HG03565 (cell line): ENCODE measurements at regions not wholly inside any gene's neighbourhood (a gene's known extent, or its start where the extent isn't known, plus 50 kb on each side); places are given as distances from the start of the nearest gene placed in this dataset.
A peak's percentile ranks its signal among the peaks of the same experiment; 100 is the strongest.

ENCODE experiments used
- ATAC-seq: cut with Tn5 transposase; IDR thresholded peaks from one replicate; pipeline ENCODE4 v1.9.1; 2021; ENCODE audit warnings: mild to moderate bottlenecking, moderate library complexity; ENCODE audit not compliant: unreplicated experiment

- ATAC-seq = no peak
Observed at GRCh38 chr21:24935991-24936390, 671.3 kb downstream of the MRPL39 start.

DNA sequence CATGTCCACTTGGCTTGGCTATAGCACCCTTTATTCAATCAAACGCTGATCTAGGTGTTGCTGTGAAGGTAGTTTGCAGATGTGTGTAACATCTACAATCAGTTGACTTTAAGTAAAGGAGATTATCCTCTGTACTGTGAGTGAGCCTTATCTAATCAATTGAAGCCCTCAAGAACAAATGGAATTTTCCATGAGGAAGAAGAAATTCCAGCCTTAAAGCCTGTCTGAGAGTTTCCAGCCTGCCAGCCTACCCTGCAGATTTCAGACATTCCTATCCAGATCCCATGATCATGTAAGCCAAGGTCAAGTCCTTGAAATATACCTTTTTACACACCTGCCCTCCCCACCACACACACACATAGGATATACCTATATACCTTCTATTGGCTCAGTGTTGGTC lies 696.7 kb downstream of the MRPL39 start:
- no peak for ATAC-seq

GRCh38 chr21:24903994-24904635 lies 703.2 kb downstream of the MRPL39 start:
- no peak for ATAC-seq

DNA sequence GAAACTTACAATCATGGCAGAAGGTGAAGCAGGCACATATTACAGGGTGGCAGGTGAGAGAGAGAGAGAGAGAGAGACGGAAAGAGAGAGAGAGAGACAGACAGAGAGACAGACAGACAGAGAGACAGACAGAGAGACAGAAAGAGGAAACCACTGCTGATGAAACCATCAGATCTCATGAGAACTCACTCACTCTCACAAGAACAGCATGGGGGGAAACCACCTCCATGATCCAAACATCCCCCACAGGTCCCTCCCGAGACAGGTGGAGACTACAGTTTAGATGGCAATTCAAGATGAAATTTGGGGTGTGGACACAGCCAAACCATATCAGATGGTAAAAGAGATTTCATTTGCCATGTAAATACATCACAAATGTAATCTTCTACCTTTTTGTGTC lies 708.1 kb downstream of the MRPL39 start:
- no peak for ATAC-seq

- no peak for ATAC-seq
Observed at GRCh38 chr21:24897883-24898282, 709.4 kb downstream of the MRPL39 start.

DNA sequence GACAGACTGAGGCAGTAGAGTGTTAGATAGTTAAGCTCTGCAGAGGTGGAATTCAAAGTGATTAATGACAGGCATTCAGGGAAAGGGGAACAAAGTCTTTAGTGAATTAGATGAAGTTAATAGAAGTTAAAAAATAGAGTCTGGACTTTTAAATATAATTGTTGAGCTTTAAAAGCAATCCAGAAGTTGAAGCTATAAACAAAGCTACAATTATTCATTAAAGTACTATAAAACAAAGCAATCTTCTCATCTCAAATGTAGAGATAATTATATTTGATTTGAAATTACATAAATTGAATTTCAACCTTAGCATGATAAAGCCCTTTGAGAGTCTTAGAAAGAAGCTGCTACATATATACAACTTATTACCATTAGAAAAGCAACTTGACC lies 710.6 kb downstream of the MRPL39 start:
- no peak for ATAC-seq

- ATAC-seq = peak; percentile 65
Observed at GRCh38 chr21:24895885-24896734, 711.2 kb downstream of the MRPL39 start.

DNA sequence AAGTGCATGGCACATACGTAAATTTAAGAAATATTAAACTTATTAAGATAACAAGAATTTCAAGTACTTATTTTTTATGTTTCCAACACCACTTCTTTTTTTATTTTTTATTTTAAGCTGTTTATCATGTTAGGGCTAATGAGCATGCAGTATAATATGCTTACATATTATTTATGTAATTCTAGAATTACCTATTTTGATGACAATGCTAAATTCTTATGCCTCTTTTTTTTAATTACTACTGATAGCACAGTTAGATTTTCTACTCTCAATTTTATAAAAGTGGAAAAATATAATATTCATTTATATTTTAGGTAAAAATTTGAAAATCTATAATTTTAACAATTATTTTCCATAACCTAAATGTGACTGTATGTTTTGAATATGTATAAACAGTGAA lies 713.0 kb downstream of the MRPL39 start:
- ATAC-seq = no peak

- no peak for ATAC-seq
Observed at GRCh38 chr21:24890021-24890420, 717.3 kb downstream of the MRPL39 start.

DNA sequence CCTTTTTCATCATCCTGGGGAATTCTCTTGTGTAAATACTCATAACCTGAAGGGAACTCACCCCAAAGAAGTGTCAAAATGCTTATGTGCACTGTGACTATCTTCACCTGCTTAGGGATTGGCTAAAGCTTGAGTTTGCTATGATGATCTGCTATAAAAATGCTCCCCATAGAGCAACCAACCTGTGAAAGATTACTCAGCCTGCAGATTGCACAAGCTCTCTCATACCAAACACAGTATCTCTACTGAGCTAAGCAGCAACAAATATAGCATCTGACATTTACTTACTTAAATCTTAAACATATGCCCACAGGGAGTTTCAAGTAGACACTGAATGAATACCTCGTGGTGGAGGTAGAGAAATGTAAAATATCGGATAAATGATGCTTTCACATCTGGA lies 725.8 kb downstream of the MRPL39 start:
- no peak for ATAC-seq

GRCh38 chr21:24870633-24871032 lies 736.6 kb downstream of the MRPL39 start:
- no peak for ATAC-seq

GRCh38 chr21:24869862-24870261 lies 737.4 kb downstream of the MRPL39 start:
- no peak for ATAC-seq

- no peak for ATAC-seq
Observed at GRCh38 chr21:24868117-24868516, 739.2 kb downstream of the MRPL39 start.

DNA sequence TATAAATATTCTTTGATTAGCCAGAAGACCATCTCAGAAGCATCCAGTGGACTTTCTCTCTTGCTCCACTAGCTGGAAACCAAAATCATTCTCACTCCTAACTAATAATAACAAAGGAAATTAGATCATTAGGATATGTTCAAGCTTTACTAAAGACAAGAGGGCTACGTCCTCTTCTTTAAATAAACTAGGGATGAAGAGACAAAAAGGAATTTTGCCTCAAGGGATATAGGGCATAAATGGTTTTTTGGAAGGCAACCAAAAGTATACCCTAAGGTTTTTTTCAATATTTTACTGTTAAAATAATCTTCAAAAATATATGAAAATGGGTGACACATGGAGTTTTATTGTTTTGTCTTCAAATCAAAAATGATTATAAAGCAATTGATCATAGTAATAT lies 745.8 kb downstream of the MRPL39 start:
- no peak for ATAC-seq

GRCh38 chr21:24856326-24856725 lies 751.0 kb downstream of the MRPL39 start:
- ATAC-seq = no peak

DNA sequence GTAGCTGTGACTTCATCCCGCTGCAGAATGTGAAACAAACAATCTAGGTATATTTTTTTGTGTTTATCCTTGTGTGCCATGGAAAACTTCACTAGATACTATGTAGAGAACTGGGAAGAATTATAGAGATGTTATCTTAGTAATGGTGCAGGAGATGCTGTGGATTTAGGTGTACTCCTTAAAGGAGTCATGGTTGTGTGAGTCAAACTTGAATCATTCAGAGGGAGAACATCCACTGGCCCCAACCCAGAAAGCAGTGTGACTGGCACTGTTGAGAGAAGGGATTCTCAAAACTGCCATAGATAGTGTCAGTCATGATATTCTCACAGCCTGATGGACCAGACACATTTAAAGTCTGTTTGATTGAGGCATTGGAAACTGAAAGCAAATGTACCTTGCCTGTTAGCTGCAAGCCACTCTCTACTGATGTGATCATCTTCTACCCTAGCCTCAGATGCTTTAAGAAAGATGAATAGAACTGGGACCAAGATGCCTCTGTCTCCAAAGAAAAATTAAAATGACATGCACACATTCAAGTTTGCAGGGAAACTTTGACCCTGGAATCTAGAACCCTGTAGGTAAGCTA lies 754.6 kb downstream of the MRPL39 start:
- ATAC-seq = no peak

DNA sequence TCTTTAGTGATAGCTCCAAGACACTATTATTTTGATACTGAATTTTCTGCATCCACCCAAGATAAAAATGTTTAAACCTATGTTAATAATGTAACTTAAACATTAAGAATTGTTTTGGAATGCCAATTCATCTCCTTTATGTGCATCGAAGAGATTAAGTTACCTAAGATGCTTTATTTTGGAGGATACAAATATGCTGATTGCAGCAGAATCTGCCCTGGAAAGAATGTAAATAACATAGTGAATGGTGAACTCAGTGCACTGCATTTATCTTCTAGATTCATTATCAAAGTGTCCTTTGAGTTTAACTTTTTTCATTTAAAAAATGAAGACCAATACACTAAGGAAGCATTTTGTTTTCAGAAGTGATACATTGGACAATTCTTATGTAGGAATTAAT lies 757.2 kb downstream of the MRPL39 start:
- ATAC-seq = no peak

GRCh38 chr21:24844671-24845070 lies 762.6 kb downstream of the MRPL39 start:
- ATAC-seq = no peak

- ATAC-seq = no peak
Observed at GRCh38 chr21:24840287-24840686, 767.0 kb downstream of the MRPL39 start.

GRCh38 chr21:24832961-24833360 lies 774.3 kb downstream of the MRPL39 start:
- ATAC-seq = no peak

GRCh38 chr21:24829397-24829796 lies 777.9 kb downstream of the MRPL39 start:
- no peak for ATAC-seq

- ATAC-seq = peak; percentile 59
Observed at GRCh38 chr21:24826822-24827221, 780.5 kb downstream of the MRPL39 start.
